A673 (cell line): ENCODE measurements at regions not wholly inside any gene's neighbourhood (a gene's known extent, or its start where the extent isn't known, plus 50 kb on each side); places are given as distances from the start of the nearest gene placed in this dataset.

Experiments used
- BruUV-seq: library from RNA; stranded (reverse); fragments of 400-500 nt; replicated peaks from 2 replicates; lab custom pipeline; 2021; lab: Mats Ljungman, UMichigan
- CTCF ChIA-PET: fragments of 300-600 bp; sonication (Branson Sonifier 250); formaldehyde crosslinking; loops from one replicate; lab custom pipeline; 2022; ENCODE audit warnings: antibody characterized with exemption; lab: Charles Lee
- POLR2A ChIA-PET: fragments of 300-600 bp; sonication (Branson Sonifier 250); formaldehyde crosslinking; loops from one replicate; lab custom pipeline; 2022; ENCODE audit warnings: antibody characterized with exemption; ENCODE audit not compliant: low non-redundant PET; lab: Charles Lee
- DNase-seq: peaks from one replicate; pipeline ENCODE4 v3.0.0-alpha.2; 2015; ENCODE audit warnings: low spot score
- H3K27ac ChIP-seq: fragments of 200-600 bp; sonication (generic); 2 replicates; pipeline ENCODE4 v1.5.1; 2016; ENCODE audit warnings: mixed run types, low read depth, mild to moderate bottlenecking, mixed read lengths, antibody characterized with exemption, low read length; ENCODE audit not compliant: poor library complexity, severe bottlenecking
- H3K27me3 ChIP-seq: fragments of 200-600 bp; sonication (generic); replicated peaks from 2 replicates; pipeline ENCODE4 v1.6.1; 2017; ENCODE audit warnings: mixed run types, low read depth, mild to moderate bottlenecking, mixed read lengths, antibody characterized with exemption, low read length; ENCODE audit not compliant: insufficient read depth, poor library complexity
- H3K36me3 ChIP-seq: fragments of 200-600 bp; sonication (generic); 2 replicates; pipeline ENCODE4 v1.6.1; 2016; ENCODE audit warnings: mixed run types, mild to moderate bottlenecking, mixed read lengths, antibody characterized with exemption, low read length; ENCODE audit not compliant: insufficient read depth, poor library complexity, severe bottlenecking
- H3K4me1 ChIP-seq: fragments of 200-600 bp; sonication (generic); 2 replicates; pipeline ENCODE4 v1.6.1; 2017; ENCODE audit warnings: mixed run types, mild to moderate bottlenecking, mixed read lengths, antibody characterized with exemption, low read length; ENCODE audit not compliant: insufficient read depth, poor library complexity, severe bottlenecking
- H3K4me3 ChIP-seq: fragments of 200-600 bp; sonication (generic); 2 replicates; pipeline ENCODE4 v1.5.1; 2016; ENCODE audit warnings: low read depth, mixed run types, mild to moderate bottlenecking, mixed read lengths, low read length; ENCODE audit not compliant: poor library complexity, severe bottlenecking
- H3K9me3 ChIP-seq: fragments of 200-600 bp; sonication (generic); 2 replicates; pipeline ENCODE4 v1.6.1; 2016; ENCODE audit warnings: mixed run types, low read depth, mild to moderate bottlenecking, mixed read lengths, antibody characterized with exemption, low read length; ENCODE audit not compliant: poor library complexity, severe bottlenecking
- CTCF ChIP-seq: fragments of 300-800, 200-600 bp; sonication (generic); conservative IDR thresholded peaks from 2 replicates; pipeline ENCODE4 v1.5.1; 2017; ENCODE audit warnings: low read depth, mild to moderate bottlenecking, antibody characterized with exemption, low read length, moderate library complexity, mixed read lengths
- EZH2 ChIP-seq: fragments of 200-600 bp; sonication (generic); IDR thresholded peaks from 2 replicates; pipeline ENCODE4 v1.6.1; 2017; ENCODE audit warnings: borderline replicate concordance, low read depth, mild to moderate bottlenecking, mixed read lengths, antibody characterized with exemption, low read length; ENCODE audit not compliant: poor library complexity, severe bottlenecking
- intact Hi-C: fragments of 100-400 bp; cut with micrococcal nuclease; formaldehyde crosslinking; loops from one replicate; pipeline ENCODE4 v1.10.0; 2022; ENCODE audit not compliant: unreplicated experiment

DNA sequence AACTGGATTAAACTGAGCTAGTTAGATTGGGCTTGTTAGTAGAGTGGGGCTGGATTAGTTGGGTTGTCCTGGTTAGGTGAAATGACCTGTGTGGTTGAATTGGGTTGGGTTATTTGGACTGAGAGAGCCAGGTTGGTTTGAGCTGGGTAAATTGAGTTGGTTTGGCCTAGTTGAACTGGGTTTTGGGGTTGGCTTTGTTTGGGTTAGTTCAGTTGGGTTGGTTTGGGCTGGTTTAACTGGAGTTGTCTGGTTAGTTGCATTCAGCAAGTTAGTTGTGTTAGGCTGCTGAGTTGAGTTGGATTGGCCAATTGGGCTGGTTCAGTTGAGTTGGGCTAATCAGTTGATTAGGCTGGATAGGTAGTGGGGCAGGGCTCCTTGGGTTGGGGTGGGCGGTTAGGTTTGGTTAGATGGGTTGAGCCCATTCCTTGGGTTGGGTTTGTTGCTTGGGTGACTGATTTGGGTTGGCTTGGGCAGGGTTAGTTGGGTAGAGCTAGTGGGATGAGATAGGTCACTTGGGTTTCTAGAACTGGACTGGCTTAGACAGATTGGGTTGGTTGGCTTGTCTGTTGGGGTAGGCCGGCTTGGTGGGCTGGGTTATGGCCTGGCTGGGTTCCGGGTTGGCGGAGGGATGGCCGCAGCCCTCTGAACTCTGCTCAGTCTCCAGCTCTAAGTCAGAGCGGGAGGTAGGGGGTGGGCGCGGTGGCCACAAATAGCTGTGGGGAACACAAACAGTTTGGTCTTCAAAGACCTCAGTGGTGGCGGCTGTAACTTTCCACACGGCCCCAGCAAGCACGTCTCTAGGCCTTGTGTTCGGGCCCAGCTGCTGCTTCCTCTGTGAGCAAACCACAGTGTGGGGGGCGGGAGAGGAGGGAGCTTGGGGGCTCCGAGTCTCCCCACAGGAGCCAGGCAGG lies 67.2 kb upstream of the RUNX3 start:
- POLR2A ChIA-PET = no interaction called here
- no peaks in the 10 kb centered on the region for H3K4me1 ChIP-seq
- intact Hi-C loops = no loop called here
- no peak for DNase-seq
- no peaks in the 10 kb centered on the region for H3K36me3 ChIP-seq
- no peaks in the 10 kb centered on the region for H3K9me3 ChIP-seq
- no peaks in the 10 kb centered on the region for H3K27me3 ChIP-seq
- no TSS peak for BruUV-seq
- CTCF ChIA-PET = interaction anchor here (0.6 to 0.8 kb wide), 2 partner anchors 50 to 575 kb away, joined by 7 read pairs; no protein-coding TSS in a partner anchor
- TF ChIP-seq CTCF (no peak), EZH2 (no peak)
- no peak overlapping the region for H3K4me3 ChIP-seq
- no peak overlapping the region for H3K27ac ChIP-seq

GRCh38 chr1:24996456-24996855 lies 66.4 kb upstream of the RUNX3 start:
- no peak for DNase-seq
- intact Hi-C loops = no loop called here
- H3K9me3 ChIP-seq = no peaks in the 10 kb centered on the region
- POLR2A ChIA-PET = no interaction called here
- no peak overlapping the region for H3K27ac ChIP-seq
- H3K4me3 ChIP-seq = no peak overlapping the region
- H3K36me3 ChIP-seq = no peaks in the 10 kb centered on the region
- no peaks in the 10 kb centered on the region for H3K27me3 ChIP-seq
- no peaks in the 10 kb centered on the region for H3K4me1 ChIP-seq
- CTCF ChIA-PET = no interaction called here
- TF ChIP-seq EZH2 = no peak
- BruUV-seq = no TSS peak

- no peaks in the 10 kb centered on the region for H3K4me1 ChIP-seq
- no peak for DNase-seq
- no peaks in the 10 kb centered on the region for H3K27me3 ChIP-seq
- H3K27ac ChIP-seq = no peak overlapping the region
- intact Hi-C loops = no loop called here
- H3K4me3 ChIP-seq = no peak overlapping the region
- TF ChIP-seq CTCF (no peak), EZH2 (no peak)
- H3K9me3 ChIP-seq = no peaks in the 10 kb centered on the region
- POLR2A ChIA-PET = no interaction called here
- no TSS peak for BruUV-seq
- CTCF ChIA-PET = no interaction called here
- H3K36me3 ChIP-seq = no peaks in the 10 kb centered on the region
Measured at GRCh38 chr1:24995661-24996060, 65.6 kb upstream of the RUNX3 start.
